GM23338 (cell line): ENCODE measurements at regions not wholly inside any gene's neighbourhood (a gene's known extent, or its start where the extent isn't known, plus 50 kb on each side); places are given as distances from the start of the nearest gene placed in this dataset.

Experiments
- ATAC-seq: fragments of 200-7000 bp; cut with Tn5 transposase; 3 replicates; pipeline ENCODE4 v1.9.1; 2020
- DNase-seq: peaks from one replicate; pipeline ENCODE4 v3.0.0-alpha.2; 2015; ENCODE audit warnings: low spot score
- H2AFZ ChIP-seq: fragments of 200-600 bp; sonication (generic); 2 replicates; pipeline ENCODE4 v1.8.0; 2016; ENCODE audit warnings: antibody characterized with exemption, mild to moderate bottlenecking, moderate library complexity
- H3F3A ChIP-seq: fragments of 200-600 bp; sonication (generic); replicated peaks from 2 replicates; pipeline ENCODE4 v1.8.0; 2017; ENCODE audit warnings: antibody characterized with exemption, mixed run types, low read depth
- H3K27ac ChIP-seq: fragments of 200-600 bp; sonication (generic); 2 replicates; pipeline ENCODE4 v1.6.1; 2016; ENCODE audit warnings: low read depth
- H3K27me3 ChIP-seq: fragments of 200-600 bp; sonication (generic); 2 replicates; pipeline ENCODE4 v1.8.0; 2016; ENCODE audit warnings: mild to moderate bottlenecking, mixed run types, moderate library complexity; ENCODE audit not compliant: insufficient read depth
- H3K36me3 ChIP-seq: fragments of 200-600 bp; sonication (generic); 2 replicates; pipeline ENCODE4 v1.8.0; 2016; ENCODE audit warnings: mild to moderate bottlenecking; ENCODE audit not compliant: insufficient read depth
- H3K4me1 ChIP-seq: fragments of 200-600 bp; sonication (generic); 2 replicates; pipeline ENCODE4 v1.8.0; 2016; ENCODE audit warnings: mild to moderate bottlenecking, moderate library complexity; ENCODE audit not compliant: insufficient read depth
- H3K4me2 ChIP-seq: fragments of 200-600 bp; sonication (generic); 2 replicates; pipeline ENCODE4 v1.7.1; 2017; ENCODE audit warnings: mixed run types
- H3K4me3 ChIP-seq: fragments of 200-600 bp; sonication (generic); 2 replicates; pipeline ENCODE4 v1.6.1; 2016; ENCODE audit warnings: mixed run types
- H3K79me2 ChIP-seq: fragments of 200-600 bp; sonication (generic); replicated peaks from 2 replicates; pipeline ENCODE4 v1.8.0; 2017; ENCODE audit warnings: mild to moderate bottlenecking; ENCODE audit not compliant: insufficient read depth
- H3K9me2 ChIP-seq: fragments of 200-600 bp; sonication (generic); 2 replicates; pipeline ENCODE4 v1.8.0; 2017; ENCODE audit not compliant: insufficient read depth
- H4K20me1 ChIP-seq: fragments of 200-600 bp; sonication (generic); replicated peaks from 2 replicates; pipeline ENCODE4 v1.8.0; 2017; ENCODE audit warnings: mild to moderate bottlenecking; ENCODE audit not compliant: insufficient read depth
- H3K27ac Mint-ChIP-seq: 2 replicates; pipeline ENCODE4 v1.8.0; 2020; ENCODE audit warnings: inconsistent platforms, mild to moderate bottlenecking, moderate library complexity, mixed read lengths
- H3K27me3 Mint-ChIP-seq: 3 replicates; pipeline ENCODE4 v1.8.0; 2022; ENCODE audit warnings: low read depth, mild to moderate bottlenecking, moderate library complexity, mixed read lengths, inconsistent platforms; ENCODE audit not compliant: insufficient read depth, poor library complexity
- H3K36me3 Mint-ChIP-seq: 3 replicates; pipeline ENCODE4 v1.8.0; 2021; ENCODE audit warnings: low read depth, mild to moderate bottlenecking, inconsistent platforms, moderate library complexity, mixed read lengths
- H3K4me1 Mint-ChIP-seq: 3 replicates; pipeline ENCODE4 v1.8.0; 2020; ENCODE audit warnings: mild to moderate bottlenecking, inconsistent platforms, mixed read lengths
- H3K4me3 Mint-ChIP-seq: 3 replicates; pipeline ENCODE4 v1.8.0; 2021; ENCODE audit warnings: moderate library complexity, mild to moderate bottlenecking, inconsistent platforms, mixed read lengths
- H3K9me3 Mint-ChIP-seq: 3 replicates; pipeline ENCODE4 v1.8.0; 2020; ENCODE audit warnings: moderate library complexity, mild to moderate bottlenecking, inconsistent platforms, mixed read lengths
- CREB1 ChIP-seq: fragments of 250-450 bp; sonication (Bioruptor Pico); IDR thresholded peaks from 2 replicates; pipeline ENCODE4 v1.5.0; 2020; ENCODE audit warnings: low read depth, mild to moderate bottlenecking, moderate library complexity
- EZH2 ChIP-seq: fragments of 200-600 bp; sonication (generic); IDR thresholded peaks from one replicate; pipeline ENCODE4 v1.8.0; 2017; ENCODE audit warnings: antibody characterized with exemption, mild to moderate bottlenecking, low read depth; ENCODE audit not compliant: unreplicated experiment
- EZH2phosphoT487 ChIP-seq: fragments of 200-600 bp; sonication (generic); IDR thresholded peaks from one replicate; pipeline ENCODE4 v1.8.1; 2018; ENCODE audit warnings: antibody characterized with exemption; ENCODE audit not compliant: unreplicated experiment
- JUNB ChIP-seq: IDR thresholded peaks from one replicate; pipeline ENCODE4 v1.6.1; 2016; ENCODE audit warnings: antibody characterized with exemption; ENCODE audit not compliant: unreplicated experiment
- POLR2AphosphoS5 ChIP-seq: IDR thresholded peaks from 2 replicates; pipeline ENCODE4 v1.6.1; 2016; ENCODE audit warnings: antibody characterized with exemption, low read depth
- STAT1 ChIP-seq: IDR thresholded peaks from one replicate; pipeline ENCODE4 v1.6.1; 2016; ENCODE audit warnings: antibody characterized with exemption; ENCODE audit not compliant: unreplicated experiment
- ZNF331 ChIP-seq: fragments of 250-450 bp; sonication (Bioruptor Pico); IDR thresholded peaks from 2 replicates; pipeline ENCODE4 v1.5.0; 2020; ENCODE audit warnings: low read depth, mild to moderate bottlenecking, moderate library complexity
- TF ChIP-seq, protein P1 (sequence below), 2 experiments: fragments of 200-600 bp in 1 of 2; sonication (generic) in 1 of 2; conservative IDR thresholded peaks; 2 replicates each; pipeline versions ENCODE4 v1.5.1 to v1.6.1; 2016 to 2017; ENCODE audit warnings: antibody characterized with exemption in 2 of 2, low read depth in 2 of 2, mild to moderate bottlenecking in 2 of 2, moderate library complexity in 1 of 2
- TF ChIP-seq, protein P2 (sequence below): IDR thresholded peaks from 2 replicates; pipeline ENCODE4 v1.6.1; 2016; ENCODE audit warnings: antibody characterized with exemption
- TF ChIP-seq, protein P3 (sequence below): IDR thresholded peaks from one replicate; pipeline ENCODE4 v1.6.1; 2018; ENCODE audit warnings: antibody characterized with exemption; ENCODE audit not compliant: unreplicated experiment

DNA sequence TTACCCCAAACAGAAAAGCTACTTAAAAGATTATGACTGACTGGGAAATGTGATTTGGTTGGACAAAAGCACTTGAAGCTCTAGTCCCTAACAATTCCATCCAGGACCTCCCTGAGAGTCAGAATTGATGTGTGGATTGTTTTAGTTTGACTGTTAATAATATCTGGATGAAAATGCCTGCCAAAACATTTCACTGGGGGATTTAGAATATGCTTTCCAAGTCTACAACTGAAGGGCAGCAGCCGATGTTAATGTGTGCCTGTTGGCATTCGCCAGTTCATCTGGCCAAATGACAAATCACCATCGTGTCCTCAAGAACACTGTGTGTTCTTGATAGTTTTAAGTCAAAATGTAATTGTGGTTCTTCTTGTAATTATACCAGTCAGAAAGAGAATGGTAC lies 76.0 kb upstream of the TSC22D1 start:
- H3K4me1 ChIP-seq, result peaks cover 12% of the 10 kb centered on the region
- H3K79me2 ChIP-seq, result no peaks in the 10 kb centered on the region
- H4K20me1 ChIP-seq, result no peaks in the 10 kb centered on the region
- Mint-ChIP-seq H3K9me3 (no peaks in the 10 kb centered on the region), H3K4me3 (no peak overlapping the region), H3K27me3 (peaks cover 2% of the 10 kb centered on the region), H3K27ac (no peak overlapping the region), H3K4me1 (peaks cover 18% of the 10 kb centered on the region), H3K36me3 (no peaks in the 10 kb centered on the region)
- DNase-seq (no peak), ATAC-seq (no peak)
- no peaks in the 10 kb centered on the region; the same call in 1 of the 2 replicates for H3K9me2 ChIP-seq
- TF ChIP-seq CREB1 (CRISPR knock-in tag), result no peak
- TF ChIP-seq, protein P1, sequence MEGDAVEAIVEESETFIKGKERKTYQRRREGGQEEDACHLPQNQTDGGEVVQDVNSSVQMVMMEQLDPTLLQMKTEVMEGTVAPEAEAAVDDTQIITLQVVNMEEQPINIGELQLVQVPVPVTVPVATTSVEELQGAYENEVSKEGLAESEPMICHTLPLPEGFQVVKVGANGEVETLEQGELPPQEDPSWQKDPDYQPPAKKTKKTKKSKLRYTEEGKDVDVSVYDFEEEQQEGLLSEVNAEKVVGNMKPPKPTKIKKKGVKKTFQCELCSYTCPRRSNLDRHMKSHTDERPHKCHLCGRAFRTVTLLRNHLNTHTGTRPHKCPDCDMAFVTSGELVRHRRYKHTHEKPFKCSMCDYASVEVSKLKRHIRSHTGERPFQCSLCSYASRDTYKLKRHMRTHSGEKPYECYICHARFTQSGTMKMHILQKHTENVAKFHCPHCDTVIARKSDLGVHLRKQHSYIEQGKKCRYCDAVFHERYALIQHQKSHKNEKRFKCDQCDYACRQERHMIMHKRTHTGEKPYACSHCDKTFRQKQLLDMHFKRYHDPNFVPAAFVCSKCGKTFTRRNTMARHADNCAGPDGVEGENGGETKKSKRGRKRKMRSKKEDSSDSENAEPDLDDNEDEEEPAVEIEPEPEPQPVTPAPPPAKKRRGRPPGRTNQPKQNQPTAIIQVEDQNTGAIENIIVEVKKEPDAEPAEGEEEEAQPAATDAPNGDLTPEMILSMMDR (conservative IDR thresholded peaks at IDR 0.05; ENCODE audit: low read depth in 2 of 2), result no peak
- no peak for TF ChIP-seq JUNB
- TF ChIP-seq, protein P2, sequence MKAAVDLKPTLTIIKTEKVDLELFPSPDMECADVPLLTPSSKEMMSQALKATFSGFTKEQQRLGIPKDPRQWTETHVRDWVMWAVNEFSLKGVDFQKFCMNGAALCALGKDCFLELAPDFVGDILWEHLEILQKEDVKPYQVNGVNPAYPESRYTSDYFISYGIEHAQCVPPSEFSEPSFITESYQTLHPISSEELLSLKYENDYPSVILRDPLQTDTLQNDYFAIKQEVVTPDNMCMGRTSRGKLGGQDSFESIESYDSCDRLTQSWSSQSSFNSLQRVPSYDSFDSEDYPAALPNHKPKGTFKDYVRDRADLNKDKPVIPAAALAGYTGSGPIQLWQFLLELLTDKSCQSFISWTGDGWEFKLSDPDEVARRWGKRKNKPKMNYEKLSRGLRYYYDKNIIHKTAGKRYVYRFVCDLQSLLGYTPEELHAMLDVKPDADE, result no peak
- TF ChIP-seq EZH2, result no peak
- no peak for TF ChIP-seq EZH2phosphoT487
- TF ChIP-seq, protein P3, sequence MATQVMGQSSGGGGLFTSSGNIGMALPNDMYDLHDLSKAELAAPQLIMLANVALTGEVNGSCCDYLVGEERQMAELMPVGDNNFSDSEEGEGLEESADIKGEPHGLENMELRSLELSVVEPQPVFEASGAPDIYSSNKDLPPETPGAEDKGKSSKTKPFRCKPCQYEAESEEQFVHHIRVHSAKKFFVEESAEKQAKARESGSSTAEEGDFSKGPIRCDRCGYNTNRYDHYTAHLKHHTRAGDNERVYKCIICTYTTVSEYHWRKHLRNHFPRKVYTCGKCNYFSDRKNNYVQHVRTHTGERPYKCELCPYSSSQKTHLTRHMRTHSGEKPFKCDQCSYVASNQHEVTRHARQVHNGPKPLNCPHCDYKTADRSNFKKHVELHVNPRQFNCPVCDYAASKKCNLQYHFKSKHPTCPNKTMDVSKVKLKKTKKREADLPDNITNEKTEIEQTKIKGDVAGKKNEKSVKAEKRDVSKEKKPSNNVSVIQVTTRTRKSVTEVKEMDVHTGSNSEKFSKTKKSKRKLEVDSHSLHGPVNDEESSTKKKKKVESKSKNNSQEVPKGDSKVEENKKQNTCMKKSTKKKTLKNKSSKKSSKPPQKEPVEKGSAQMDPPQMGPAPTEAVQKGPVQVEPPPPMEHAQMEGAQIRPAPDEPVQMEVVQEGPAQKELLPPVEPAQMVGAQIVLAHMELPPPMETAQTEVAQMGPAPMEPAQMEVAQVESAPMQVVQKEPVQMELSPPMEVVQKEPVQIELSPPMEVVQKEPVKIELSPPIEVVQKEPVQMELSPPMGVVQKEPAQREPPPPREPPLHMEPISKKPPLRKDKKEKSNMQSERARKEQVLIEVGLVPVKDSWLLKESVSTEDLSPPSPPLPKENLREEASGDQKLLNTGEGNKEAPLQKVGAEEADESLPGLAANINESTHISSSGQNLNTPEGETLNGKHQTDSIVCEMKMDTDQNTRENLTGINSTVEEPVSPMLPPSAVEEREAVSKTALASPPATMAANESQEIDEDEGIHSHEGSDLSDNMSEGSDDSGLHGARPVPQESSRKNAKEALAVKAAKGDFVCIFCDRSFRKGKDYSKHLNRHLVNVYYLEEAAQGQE, result no peak
- TF ChIP-seq POLR2AphosphoS5, result no peak
- H3K4me2 ChIP-seq, result no peak overlapping the region
- H3K36me3 ChIP-seq, result no peaks in the 10 kb centered on the region
- H3K27me3 ChIP-seq, result no peaks in the 10 kb centered on the region
- H2AFZ ChIP-seq, result no peak overlapping the region
- H3F3A ChIP-seq, result no peaks in the 10 kb centered on the region
- no peak overlapping the region for H3K27ac ChIP-seq
- H3K4me3 ChIP-seq, result no peak overlapping the region

DNA sequence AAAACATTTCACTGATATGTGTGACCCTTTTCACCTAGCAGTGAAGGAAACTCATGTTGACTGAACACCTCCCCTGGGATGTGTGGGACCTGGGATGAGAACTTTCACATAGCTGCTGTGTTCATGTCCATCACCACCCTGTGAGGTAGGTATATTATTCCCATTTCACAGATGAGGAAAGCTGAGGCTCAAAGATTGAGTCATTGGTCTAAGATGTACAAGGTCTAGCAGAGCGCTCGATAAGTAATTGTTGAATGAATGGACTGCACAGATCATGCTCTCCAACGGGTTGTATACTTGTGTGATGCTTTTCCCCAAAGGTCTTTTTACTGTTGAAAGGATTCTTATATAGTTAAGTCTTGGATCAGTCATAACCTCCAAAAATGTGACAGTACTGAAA lies 75.6 kb upstream of the TSC22D1 start:
- no peak overlapping the region for H3K27ac ChIP-seq
- no peaks in the 10 kb centered on the region for H3K79me2 ChIP-seq
- peaks cover 12% of the 10 kb centered on the region for H3K4me1 ChIP-seq
- H3K9me2 ChIP-seq, result no peaks in the 10 kb centered on the region; the same call in 1 of the 2 replicates
- Mint-ChIP-seq H3K4me1 (peaks cover 18% of the 10 kb centered on the region), H3K27ac (no peak overlapping the region), H3K27me3 (peaks cover 2% of the 10 kb centered on the region), H3K4me3 (no peak overlapping the region), H3K9me3 (no peaks in the 10 kb centered on the region), H3K36me3 (no peaks in the 10 kb centered on the region)
- H3F3A ChIP-seq, result no peaks in the 10 kb centered on the region
- no peak overlapping the region for H2AFZ ChIP-seq
- ATAC-seq (no peak), DNase-seq (no peak)
- H3K4me3 ChIP-seq, result no peak overlapping the region
- no peak overlapping the region for H3K4me2 ChIP-seq
- no peaks in the 10 kb centered on the region for H3K36me3 ChIP-seq
- no peaks in the 10 kb centered on the region for H4K20me1 ChIP-seq
- no peaks in the 10 kb centered on the region for H3K27me3 ChIP-seq
- TF ChIP-seq POLR2AphosphoS5, result no peak
- TF ChIP-seq ZNF331 (CRISPR knock-in tag), result no peak
- no peak for TF ChIP-seq STAT1
- TF ChIP-seq JUNB, result no peak
